K562 (cell line): ENCODE measurements at regions not wholly inside any gene's neighbourhood (a gene's known extent, or its start where the extent isn't known, plus 50 kb on each side); places are given as distances from the start of the nearest gene placed in this dataset.

ENCODE experiments used
- ATAC-seq: fragments of 200-7000 bp; cut with Tn5 transposase; 3 replicates; pipeline ENCODE4 v1.9.1; 2020; ENCODE audit warnings: moderate library complexity
- BruUV-seq: library from RNA; stranded (reverse); fragments of 400-500 nt; replicated peaks from 2 replicates; lab custom pipeline; 2021; lab: Mats Ljungman, UMichigan
- CTCF ChIA-PET: fragments of 300-600 bp; formaldehyde crosslinking; extraction: SDS; loops from one replicate; lab custom pipeline; 2021; ENCODE audit warnings: low intra/inter-chr PET ratio; lab: Yijun Ruan, JAX
- POLR2A ChIA-PET: fragments of 300-600, 350-650 bp; sonication (Branson Sonifier 250); formaldehyde crosslinking; extraction: SDS; loops from one replicate; lab custom pipeline; 2021; ENCODE audit warnings: antibody characterized with exemption, inconsistent platforms; lab: Yijun Ruan, JAX
- DNase-seq, 4 experiments: peaks; one replicate each; pipeline versions ENCODE4 v3.0.0 to v3.0.0-alpha.2; 2011 to 2018; ENCODE audit warnings: low spot score in 3 of 4, mixed read lengths in 3 of 4; ENCODE audit errors: extremely low read depth in 1 of 4
- FAIRE-seq: peaks from 2 replicates; lab custom pipeline; 2011; peaks lifted over from hg19 to GRCh38; lab: Jason Lieb, UNC
- H2AFZ ChIP-seq: 2 replicates; pipeline ENCODE4 v1.6.0; 2011; ENCODE audit warnings: low read depth, low read length, control low read depth, inconsistent platforms
- H3K27ac ChIP-seq: fragments of 200-600 bp; 3 replicates; pipeline ENCODE4 v1.8.0; 2011; ENCODE audit warnings: low read depth, mild to moderate bottlenecking, control low read depth, inconsistent platforms, low read length, moderate library complexity, mixed read lengths; ENCODE audit errors: extremely low read depth
- H3K27me3 ChIP-seq, 2 experiments: fragments of 300-600 bp in 1 of 2; 2 replicates in 1 of 2; 3 replicates in 1 of 2; pipeline versions ENCODE4 v1.6.0 to v1.8.0; 2011; ENCODE audit warnings: inconsistent platforms in 2 of 2, low read length in 2 of 2, mild to moderate bottlenecking in 1 of 2, mixed read lengths in 1 of 2, moderate library complexity in 1 of 2; ENCODE audit not compliant: control insufficient read depth in 2 of 2, insufficient read depth in 2 of 2
- H3K36me3 ChIP-seq: fragments of 300-600 bp; 3 replicates; pipeline ENCODE4 v1.8.0; 2011; ENCODE audit warnings: mild to moderate bottlenecking, low read length, inconsistent platforms; ENCODE audit not compliant: control insufficient read depth, insufficient read depth
- H3K4me1 ChIP-seq, 2 experiments: fragments of 200-600 bp in 1 of 2; replicated peaks in 1 of 2; 2 replicates in 1 of 2; 3 replicates in 1 of 2; pipeline versions ENCODE4 v1.5.1 to v1.8.0; 2011; ENCODE audit warnings: inconsistent platforms in 2 of 2, low read length in 2 of 2, mild to moderate bottlenecking in 1 of 2, mixed read lengths in 1 of 2, moderate library complexity in 1 of 2; ENCODE audit not compliant: control insufficient read depth in 2 of 2, insufficient read depth in 2 of 2
- H3K4me2 ChIP-seq: 2 replicates; pipeline ENCODE4 v1.6.1; 2011; ENCODE audit warnings: low read length, control low read depth, inconsistent platforms, mixed read lengths; ENCODE audit not compliant: insufficient read depth
- H3K4me3 ChIP-seq: fragments of 200-600 bp; sonication (generic), shearing (Covaris generic); 2 replicates; pipeline ENCODE4 v1.5.1; 2016; ENCODE audit warnings: control low read depth, inconsistent platforms
- H3K79me2 ChIP-seq: fragments of 200-600 bp; 3 replicates; pipeline ENCODE4 v1.8.0; 2011; ENCODE audit warnings: low read length, inconsistent platforms; ENCODE audit not compliant: control insufficient read depth, insufficient read depth
- H3K9ac ChIP-seq, 2 experiments: 2 replicates each; pipeline versions ENCODE4 v1.6.0 to v1.6.1; 2011; ENCODE audit warnings: low read depth in 2 of 2, low read length in 2 of 2, control low read depth in 1 of 2, inconsistent platforms in 1 of 2, mild to moderate bottlenecking in 1 of 2, mixed read lengths in 1 of 2; ENCODE audit not compliant: insufficient read depth in 1 of 2
- H3K9me1 ChIP-seq: one replicate; pipeline ENCODE4 v1.6.0; 2011; ENCODE audit warnings: inconsistent platforms, mild to moderate bottlenecking, low read length, moderate library complexity; ENCODE audit not compliant: control insufficient read depth, insufficient read depth
- H3K9me3 ChIP-seq: replicated peaks from 2 replicates; pipeline ENCODE4 v1.5.1; 2011; ENCODE audit warnings: low read depth, low read length, inconsistent platforms; ENCODE audit not compliant: control insufficient read depth, insufficient read depth
- H4K20me1 ChIP-seq: replicated peaks from 2 replicates; pipeline ENCODE4 v1.6.1; 2011; ENCODE audit warnings: low read length, inconsistent platforms, mixed read lengths; ENCODE audit not compliant: control insufficient read depth, insufficient read depth
- WGBS: fragments of 100-300 bp; shearing (Covaris generic); methylation state at CpG from one replicate; pipeline ENCODE4 v1.1.6; 2016; ENCODE audit warnings: low coverage, mixed read lengths; ENCODE audit not compliant: insufficient coverage; ENCODE audit errors: missing lambda C conversion rate; 5-methylcytosine and 5-hydroxymethylcytosine counted together
- in situ Hi-C: fragments of 300-500 bp; cut with MboI; formaldehyde crosslinking; loops from 4 replicates; pipeline ENCODE4 v1.15.0; 2018; ENCODE audit warnings: inconsistent platforms, mixed read lengths
- intact Hi-C: fragments of 100-400 bp; cut with micrococcal nuclease; formaldehyde crosslinking; loops from 2 replicates; pipeline ENCODE4 v1.14.2; 2022
- TF ChIP-seq, protein P1 (sequence below): fragments of 450-650 bp; IDR thresholded peaks from 2 replicates; pipeline ENCODE4 v1.6.1; 2016; ENCODE audit warnings: mild to moderate bottlenecking, moderate library complexity
- TF ChIP-seq, protein P2 (sequence below): fragments of 250-450 bp; sonication (Bioruptor Pico); IDR thresholded peaks from 2 replicates; pipeline ENCODE4 v1.5.0; 2021; ENCODE audit warnings: mild to moderate bottlenecking, borderline replicate concordance
- TF ChIP-seq, protein P3 (sequence below): fragments of 250-450 bp; sonication (Bioruptor Pico); IDR thresholded peaks from 2 replicates; pipeline ENCODE4 v1.8.0; 2021; ENCODE audit warnings: mild to moderate bottlenecking, moderate library complexity

DNA sequence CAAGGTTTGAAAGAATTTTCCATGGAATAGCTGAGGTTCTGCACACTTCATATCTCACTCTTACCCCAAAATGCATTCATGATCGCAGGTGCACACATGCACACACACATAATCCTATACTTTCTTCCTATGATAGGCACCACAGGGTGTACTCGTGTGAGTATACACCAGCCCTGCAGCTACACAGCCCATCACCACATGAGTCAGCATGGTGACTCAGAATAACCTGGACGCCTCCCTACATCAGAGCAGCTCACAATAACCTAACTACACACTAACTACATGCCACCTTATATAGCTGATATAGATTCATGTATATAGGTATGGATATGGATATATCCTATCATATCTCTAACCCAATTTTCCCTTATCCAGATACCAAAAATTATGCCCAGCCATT, 850.2 kb upstream of the TMEM132C start:
- no peak for ATAC-seq
- Histone ChIP-seq H2AFZ (no peak overlapping the region), H3K79me2 (no peaks in the 10 kb centered on the region), H3K27me3 (no peaks in the 10 kb centered on the region), H3K27ac (no peak overlapping the region), H4K20me1 (no peaks in the 10 kb centered on the region), H3K9me3 (no peaks in the 10 kb centered on the region), H3K9ac (no peak overlapping the region), H3K9me1 (no peaks in the 10 kb centered on the region), H3K36me3 (no peaks in the 10 kb centered on the region), H3K4me1 (no peaks in the 10 kb centered on the region), H3K4me2 (no peak overlapping the region), H3K4me3 (no peak overlapping the region)
- no TSS peak for BruUV-seq
- no peak for DNase-seq
- FAIRE-seq, result no peak
- POLR2A ChIA-PET, result no interaction called here
- in situ Hi-C loops, result no loop called here
- 0% methylated on average over 3 of the region's 3 CpGs for WGBS
- intact Hi-C loops, result no loop called here
- CTCF ChIA-PET, result no interaction called here
- TF ChIP-seq, protein P1, sequence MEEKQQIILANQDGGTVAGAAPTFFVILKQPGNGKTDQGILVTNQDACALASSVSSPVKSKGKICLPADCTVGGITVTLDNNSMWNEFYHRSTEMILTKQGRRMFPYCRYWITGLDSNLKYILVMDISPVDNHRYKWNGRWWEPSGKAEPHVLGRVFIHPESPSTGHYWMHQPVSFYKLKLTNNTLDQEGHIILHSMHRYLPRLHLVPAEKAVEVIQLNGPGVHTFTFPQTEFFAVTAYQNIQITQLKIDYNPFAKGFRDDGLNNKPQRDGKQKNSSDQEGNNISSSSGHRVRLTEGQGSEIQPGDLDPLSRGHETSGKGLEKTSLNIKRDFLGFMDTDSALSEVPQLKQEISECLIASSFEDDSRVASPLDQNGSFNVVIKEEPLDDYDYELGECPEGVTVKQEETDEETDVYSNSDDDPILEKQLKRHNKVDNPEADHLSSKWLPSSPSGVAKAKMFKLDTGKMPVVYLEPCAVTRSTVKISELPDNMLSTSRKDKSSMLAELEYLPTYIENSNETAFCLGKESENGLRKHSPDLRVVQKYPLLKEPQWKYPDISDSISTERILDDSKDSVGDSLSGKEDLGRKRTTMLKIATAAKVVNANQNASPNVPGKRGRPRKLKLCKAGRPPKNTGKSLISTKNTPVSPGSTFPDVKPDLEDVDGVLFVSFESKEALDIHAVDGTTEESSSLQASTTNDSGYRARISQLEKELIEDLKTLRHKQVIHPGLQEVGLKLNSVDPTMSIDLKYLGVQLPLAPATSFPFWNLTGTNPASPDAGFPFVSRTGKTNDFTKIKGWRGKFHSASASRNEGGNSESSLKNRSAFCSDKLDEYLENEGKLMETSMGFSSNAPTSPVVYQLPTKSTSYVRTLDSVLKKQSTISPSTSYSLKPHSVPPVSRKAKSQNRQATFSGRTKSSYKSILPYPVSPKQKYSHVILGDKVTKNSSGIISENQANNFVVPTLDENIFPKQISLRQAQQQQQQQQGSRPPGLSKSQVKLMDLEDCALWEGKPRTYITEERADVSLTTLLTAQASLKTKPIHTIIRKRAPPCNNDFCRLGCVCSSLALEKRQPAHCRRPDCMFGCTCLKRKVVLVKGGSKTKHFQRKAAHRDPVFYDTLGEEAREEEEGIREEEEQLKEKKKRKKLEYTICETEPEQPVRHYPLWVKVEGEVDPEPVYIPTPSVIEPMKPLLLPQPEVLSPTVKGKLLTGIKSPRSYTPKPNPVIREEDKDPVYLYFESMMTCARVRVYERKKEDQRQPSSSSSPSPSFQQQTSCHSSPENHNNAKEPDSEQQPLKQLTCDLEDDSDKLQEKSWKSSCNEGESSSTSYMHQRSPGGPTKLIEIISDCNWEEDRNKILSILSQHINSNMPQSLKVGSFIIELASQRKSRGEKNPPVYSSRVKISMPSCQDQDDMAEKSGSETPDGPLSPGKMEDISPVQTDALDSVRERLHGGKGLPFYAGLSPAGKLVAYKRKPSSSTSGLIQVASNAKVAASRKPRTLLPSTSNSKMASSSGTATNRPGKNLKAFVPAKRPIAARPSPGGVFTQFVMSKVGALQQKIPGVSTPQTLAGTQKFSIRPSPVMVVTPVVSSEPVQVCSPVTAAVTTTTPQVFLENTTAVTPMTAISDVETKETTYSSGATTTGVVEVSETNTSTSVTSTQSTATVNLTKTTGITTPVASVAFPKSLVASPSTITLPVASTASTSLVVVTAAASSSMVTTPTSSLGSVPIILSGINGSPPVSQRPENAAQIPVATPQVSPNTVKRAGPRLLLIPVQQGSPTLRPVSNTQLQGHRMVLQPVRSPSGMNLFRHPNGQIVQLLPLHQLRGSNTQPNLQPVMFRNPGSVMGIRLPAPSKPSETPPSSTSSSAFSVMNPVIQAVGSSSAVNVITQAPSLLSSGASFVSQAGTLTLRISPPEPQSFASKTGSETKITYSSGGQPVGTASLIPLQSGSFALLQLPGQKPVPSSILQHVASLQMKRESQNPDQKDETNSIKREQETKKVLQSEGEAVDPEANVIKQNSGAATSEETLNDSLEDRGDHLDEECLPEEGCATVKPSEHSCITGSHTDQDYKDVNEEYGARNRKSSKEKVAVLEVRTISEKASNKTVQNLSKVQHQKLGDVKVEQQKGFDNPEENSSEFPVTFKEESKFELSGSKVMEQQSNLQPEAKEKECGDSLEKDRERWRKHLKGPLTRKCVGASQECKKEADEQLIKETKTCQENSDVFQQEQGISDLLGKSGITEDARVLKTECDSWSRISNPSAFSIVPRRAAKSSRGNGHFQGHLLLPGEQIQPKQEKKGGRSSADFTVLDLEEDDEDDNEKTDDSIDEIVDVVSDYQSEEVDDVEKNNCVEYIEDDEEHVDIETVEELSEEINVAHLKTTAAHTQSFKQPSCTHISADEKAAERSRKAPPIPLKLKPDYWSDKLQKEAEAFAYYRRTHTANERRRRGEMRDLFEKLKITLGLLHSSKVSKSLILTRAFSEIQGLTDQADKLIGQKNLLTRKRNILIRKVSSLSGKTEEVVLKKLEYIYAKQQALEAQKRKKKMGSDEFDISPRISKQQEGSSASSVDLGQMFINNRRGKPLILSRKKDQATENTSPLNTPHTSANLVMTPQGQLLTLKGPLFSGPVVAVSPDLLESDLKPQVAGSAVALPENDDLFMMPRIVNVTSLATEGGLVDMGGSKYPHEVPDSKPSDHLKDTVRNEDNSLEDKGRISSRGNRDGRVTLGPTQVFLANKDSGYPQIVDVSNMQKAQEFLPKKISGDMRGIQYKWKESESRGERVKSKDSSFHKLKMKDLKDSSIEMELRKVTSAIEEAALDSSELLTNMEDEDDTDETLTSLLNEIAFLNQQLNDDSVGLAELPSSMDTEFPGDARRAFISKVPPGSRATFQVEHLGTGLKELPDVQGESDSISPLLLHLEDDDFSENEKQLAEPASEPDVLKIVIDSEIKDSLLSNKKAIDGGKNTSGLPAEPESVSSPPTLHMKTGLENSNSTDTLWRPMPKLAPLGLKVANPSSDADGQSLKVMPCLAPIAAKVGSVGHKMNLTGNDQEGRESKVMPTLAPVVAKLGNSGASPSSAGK, result no peak
- TF ChIP-seq, protein P2, sequence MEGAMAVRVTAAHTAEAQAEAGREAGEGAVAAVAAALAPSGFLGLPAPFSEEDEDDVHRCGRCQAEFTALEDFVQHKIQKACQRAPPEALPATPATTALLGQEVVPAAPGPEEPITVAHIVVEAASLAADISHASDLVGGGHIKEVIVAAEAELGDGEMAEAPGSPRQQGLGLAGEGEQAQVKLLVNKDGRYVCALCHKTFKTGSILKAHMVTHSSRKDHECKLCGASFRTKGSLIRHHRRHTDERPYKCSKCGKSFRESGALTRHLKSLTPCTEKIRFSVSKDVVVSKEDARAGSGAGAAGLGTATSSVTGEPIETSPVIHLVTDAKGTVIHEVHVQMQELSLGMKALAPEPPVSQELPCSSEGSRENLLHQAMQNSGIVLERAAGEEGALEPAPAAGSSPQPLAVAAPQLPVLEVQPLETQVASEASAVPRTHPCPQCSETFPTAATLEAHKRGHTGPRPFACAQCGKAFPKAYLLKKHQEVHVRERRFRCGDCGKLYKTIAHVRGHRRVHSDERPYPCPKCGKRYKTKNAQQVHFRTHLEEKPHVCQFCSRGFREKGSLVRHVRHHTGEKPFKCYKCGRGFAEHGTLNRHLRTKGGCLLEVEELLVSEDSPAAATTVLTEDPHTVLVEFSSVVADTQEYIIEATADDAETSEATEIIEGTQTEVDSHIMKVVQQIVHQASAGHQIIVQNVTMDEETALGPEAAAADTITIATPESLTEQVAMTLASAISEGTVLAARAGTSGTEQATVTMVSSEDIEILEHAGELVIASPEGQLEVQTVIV (CRISPR knock-in tag), result no peak
- TF ChIP-seq, protein P3, sequence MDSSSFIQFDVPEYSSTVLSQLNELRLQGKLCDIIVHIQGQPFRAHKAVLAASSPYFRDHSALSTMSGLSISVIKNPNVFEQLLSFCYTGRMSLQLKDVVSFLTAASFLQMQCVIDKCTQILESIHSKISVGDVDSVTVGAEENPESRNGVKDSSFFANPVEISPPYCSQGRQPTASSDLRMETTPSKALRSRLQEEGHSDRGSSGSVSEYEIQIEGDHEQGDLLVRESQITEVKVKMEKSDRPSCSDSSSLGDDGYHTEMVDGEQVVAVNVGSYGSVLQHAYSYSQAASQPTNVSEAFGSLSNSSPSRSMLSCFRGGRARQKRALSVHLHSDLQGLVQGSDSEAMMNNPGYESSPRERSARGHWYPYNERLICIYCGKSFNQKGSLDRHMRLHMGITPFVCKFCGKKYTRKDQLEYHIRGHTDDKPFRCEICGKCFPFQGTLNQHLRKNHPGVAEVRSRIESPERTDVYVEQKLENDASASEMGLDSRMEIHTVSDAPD, result no peak
